Cardiac fibroblast (primary cell): ENCODE measurements at regions not wholly inside any gene's neighbourhood (a gene's known extent, or its start where the extent isn't known, plus 50 kb on each side); places are given as distances from the start of the nearest gene placed in this dataset.

Source experiments
- DNase-seq, 2 donors: peaks; one replicate each; pipeline versions ENCODE4 v3.0.0 to v3.0.0-alpha.2; 2010; ENCODE audit warnings: low read depth in 2 of 2
- H3K4me3 ChIP-seq, 2 donors: replicated peaks in 1 of 2; 1 replicate in 1 of 2; 2 replicates in 1 of 2; pipeline ENCODE4 v1.5.1; 2011; ENCODE audit warnings: low read depth in 2 of 2, low read length in 2 of 2, mild to moderate bottlenecking in 2 of 2, moderate library complexity in 1 of 2
- TF ChIP-seq, protein P1 (sequence below): IDR thresholded peaks from one replicate; pipeline ENCODE4 v1.5.1; 2011; ENCODE audit warnings: low read depth, mild to moderate bottlenecking, low read length, inconsistent platforms

DNA sequence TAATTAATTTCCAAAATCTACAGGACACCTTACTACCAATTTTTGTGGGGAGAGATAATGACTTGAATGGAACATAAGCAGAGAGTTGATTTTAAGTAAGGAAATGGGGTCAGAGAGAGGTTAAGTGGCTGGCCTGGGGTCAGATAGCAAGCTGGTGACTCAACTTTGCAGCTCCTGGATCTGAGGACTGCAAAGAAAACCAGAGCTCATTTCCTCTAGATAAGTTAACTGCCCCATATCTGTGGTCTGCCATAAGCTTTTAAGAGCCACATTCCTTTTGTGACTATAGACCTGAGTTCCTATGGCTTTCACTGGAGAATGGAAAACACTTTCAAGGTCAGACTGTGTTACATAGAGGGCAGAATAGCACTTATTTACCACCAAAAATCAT, 201.2 kb upstream of the PRICKLE1 start:
- TF ChIP-seq, protein P1, sequence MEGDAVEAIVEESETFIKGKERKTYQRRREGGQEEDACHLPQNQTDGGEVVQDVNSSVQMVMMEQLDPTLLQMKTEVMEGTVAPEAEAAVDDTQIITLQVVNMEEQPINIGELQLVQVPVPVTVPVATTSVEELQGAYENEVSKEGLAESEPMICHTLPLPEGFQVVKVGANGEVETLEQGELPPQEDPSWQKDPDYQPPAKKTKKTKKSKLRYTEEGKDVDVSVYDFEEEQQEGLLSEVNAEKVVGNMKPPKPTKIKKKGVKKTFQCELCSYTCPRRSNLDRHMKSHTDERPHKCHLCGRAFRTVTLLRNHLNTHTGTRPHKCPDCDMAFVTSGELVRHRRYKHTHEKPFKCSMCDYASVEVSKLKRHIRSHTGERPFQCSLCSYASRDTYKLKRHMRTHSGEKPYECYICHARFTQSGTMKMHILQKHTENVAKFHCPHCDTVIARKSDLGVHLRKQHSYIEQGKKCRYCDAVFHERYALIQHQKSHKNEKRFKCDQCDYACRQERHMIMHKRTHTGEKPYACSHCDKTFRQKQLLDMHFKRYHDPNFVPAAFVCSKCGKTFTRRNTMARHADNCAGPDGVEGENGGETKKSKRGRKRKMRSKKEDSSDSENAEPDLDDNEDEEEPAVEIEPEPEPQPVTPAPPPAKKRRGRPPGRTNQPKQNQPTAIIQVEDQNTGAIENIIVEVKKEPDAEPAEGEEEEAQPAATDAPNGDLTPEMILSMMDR, result no peak
- H3K4me3 ChIP-seq, result no peak overlapping the region

DNA sequence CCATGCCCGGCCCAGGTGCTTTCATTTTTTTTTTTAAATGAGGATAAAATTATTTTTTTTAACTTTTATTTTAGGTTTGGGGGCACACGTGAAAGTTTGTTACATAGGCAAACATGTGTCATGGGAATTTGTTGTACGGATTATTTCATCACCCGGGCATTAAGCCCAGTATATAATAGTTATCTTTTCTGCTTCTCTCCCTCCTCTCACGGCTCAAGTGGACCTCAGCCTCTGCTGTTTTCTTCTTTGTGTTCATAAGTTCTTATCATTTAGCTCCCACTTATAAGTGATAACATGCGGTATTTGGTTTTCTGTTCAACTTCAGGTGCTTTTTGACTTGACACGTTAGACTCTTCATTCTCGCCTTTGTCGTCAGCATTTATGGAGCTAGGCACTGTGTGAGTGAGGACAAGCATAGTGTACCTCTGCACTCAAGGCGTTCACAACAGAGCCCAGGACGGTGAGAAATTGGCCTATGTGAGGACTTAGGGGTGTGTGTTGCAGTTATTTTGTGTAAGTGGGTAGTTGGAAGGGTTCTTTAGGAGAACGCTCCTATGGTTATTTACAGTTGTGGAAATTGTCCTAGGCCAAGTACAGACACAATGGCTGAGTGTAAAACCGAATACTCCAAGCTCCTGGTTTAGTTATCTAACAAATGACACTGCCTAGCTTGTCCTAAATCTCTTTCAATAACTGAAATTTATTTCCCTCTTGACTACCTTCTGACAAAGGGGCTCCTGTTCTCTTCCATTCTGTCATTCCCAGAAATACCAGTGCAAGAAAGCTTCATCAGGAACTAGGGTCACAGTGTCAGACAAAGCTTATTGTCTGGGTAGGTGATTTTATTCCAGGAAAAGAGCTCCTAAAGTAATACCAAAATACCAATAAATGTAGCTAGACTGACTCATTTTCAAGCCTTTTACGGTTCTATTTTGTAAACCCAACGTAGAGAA, 200.5 kb upstream of the PRICKLE1 start:
- TF ChIP-seq, protein P1, result no peak
- peak; percentile 29 to 69 for DNase-seq
- H3K4me3 ChIP-seq, result no peak overlapping the region

More for the DNA sequence above, 201.2 kb upstream of the PRICKLE1 start:
- peak; percentile 64 to 72 for DNase-seq

DNA sequence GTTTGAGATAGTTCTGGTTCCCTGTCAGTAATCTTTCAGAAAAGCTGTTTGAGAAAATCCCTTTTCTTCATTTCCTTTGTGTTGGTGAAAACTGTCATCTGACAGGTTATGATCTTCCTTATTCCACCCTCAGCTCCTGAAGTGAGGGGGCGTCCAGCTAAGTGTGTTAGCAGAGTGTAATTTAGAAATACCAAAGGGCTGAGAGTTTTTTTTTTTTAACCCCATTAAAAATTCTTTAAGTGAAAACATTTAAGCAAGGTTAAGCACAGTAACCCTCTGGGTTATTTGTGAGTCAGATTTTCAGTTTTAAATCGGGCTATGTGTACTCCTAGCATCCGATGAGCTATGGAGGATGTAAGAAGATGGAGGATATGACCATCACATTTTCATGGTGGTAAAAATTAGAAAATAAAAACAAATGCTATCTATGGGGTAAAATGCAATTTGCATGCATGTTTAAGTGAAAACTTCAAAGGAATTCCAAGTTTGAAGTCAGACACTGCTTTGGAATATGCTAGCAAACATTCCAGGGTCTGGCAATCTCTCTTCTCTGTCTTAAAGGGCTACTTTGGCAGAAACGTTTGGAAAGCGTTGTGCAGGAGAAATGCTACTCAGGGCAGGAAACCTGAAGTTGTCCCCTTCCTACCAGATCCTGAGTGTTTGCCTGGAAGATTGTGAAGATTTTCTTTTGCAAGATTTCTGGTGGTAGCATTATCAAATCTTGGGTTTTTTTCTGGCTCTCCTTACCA, 197.0 kb upstream of the PRICKLE1 start:
- H3K4me3 ChIP-seq, result no peak overlapping the region
- no peak for DNase-seq
- TF ChIP-seq, protein P1, result no peak

DNA sequence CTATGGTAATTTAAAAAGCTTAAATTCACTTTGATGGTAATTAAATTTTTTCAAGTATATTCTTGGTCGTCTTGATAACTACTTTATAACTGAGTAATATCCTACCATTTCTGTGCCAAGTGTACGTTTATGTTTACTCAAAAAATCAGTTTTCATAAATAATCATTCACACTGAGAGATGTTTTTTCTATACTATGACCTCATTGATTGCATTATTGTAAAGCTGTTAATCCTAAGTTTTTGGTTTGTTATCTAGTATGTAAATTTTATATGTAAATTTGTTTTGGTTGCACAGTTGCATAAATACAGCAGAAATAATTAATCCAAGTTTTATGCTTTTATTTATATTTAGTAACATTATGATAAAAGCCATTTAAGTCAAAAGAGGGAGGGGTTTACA, 196.4 kb upstream of the PRICKLE1 start:
- no peak for DNase-seq
- TF ChIP-seq, protein P1, result no peak
- H3K4me3 ChIP-seq, result no peak overlapping the region

DNA sequence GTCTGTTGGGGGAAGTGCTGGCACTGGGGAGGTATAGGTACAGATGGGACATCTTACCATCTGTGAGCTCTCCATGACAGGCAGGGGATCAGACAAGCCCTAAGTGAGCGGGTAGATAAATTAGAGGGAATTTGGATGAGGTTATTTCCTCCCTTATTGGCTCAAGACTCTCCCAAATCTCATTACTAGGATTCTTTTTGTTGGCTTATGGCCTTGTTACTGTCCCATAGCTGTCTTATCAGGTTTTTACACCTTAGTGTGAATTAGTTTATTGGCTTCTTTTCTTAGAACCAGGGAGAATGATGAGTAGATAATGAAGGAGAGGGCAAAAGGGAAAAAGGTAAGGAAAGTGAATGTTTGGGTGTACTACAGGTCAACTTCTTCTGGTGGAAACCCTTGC, 191.1 kb upstream of the PRICKLE1 start:
- no peak overlapping the region for H3K4me3 ChIP-seq
- no peak for DNase-seq
- TF ChIP-seq, protein P1, result no peak

DNA sequence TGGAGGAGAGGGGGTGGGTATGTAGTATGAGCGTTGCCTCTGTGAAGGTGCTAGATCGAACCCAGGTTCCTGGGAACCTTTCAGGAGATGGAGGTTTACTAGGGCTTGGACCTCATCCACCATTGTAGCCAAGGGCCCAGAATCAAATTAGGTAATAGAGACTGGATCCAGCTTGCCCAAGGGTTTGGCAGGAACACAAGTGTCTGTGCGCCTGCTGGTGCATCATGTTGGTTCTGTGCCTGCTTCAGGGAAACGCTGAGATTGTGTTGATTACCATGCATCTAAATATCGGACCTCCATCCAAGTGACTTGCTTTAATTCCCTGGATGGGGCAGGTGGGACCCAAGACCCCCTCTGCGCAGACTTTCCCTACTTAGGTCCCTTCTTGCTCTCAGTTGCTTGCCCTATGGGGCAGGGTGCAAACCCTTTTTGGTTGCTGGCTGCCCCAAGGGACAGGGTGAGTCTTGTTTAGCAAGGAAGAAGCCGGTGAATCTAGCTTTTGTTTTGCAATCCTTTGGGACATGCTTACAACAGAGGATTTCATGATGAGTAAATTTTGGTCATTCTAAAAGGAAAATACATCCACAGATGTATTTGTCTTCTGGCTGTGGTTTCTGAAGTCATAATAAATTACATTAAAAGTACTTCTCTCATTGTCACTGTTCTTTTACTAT, 189.8 kb upstream of the PRICKLE1 start:
- DNase-seq, result peak; percentile 52 to 94
- TF ChIP-seq, protein P1, result no peak
- no peak overlapping the region for H3K4me3 ChIP-seq
